ENCODE measurements at regions not wholly inside any gene's neighbourhood (a gene's known extent, or its start where the extent isn't known, plus 50 kb on each side); places are given as distances from the start of the nearest gene placed in this dataset.

GRCh38 chr6:141539617-141540016 lies 593.1 kb upstream of the GJE1 start:
- Histone ChIP-seq H3K9me1 (ENCODE audit: control insufficient read depth, insufficient read depth, low read length) (no peaks in the 10 kb centered on the region), H3K4me2 (ENCODE audit: insufficient read depth, low read length) (no peak overlapping the region), H3K9ac (ENCODE audit: insufficient read depth in 1 of 2, low read depth in 2 of 2, low read length in 2 of 2) (no peak overlapping the region), H4K20me1 (replicated peaks; ENCODE audit: control insufficient read depth, insufficient read depth, low read length) (no peaks in the 10 kb centered on the region), H3K79me2 (ENCODE audit: control insufficient read depth, insufficient read depth, low read length) (no peaks in the 10 kb centered on the region), H3K4me1 (replicated peaks in 1 of 2; ENCODE audit: control insufficient read depth in 2 of 2, insufficient read depth in 2 of 2, low read length in 2 of 2) (no peaks in the 10 kb centered on the region), H2AFZ (ENCODE audit: low read depth, low read length) (no peak overlapping the region), H3K4me3 (no peak overlapping the region), H3K27ac (ENCODE audit: extremely low read depth, low read depth, low read length) (no peak overlapping the region), H3K9me3 (replicated peaks; ENCODE audit: control insufficient read depth, insufficient read depth, low read depth, low read length) (no peaks in the 10 kb centered on the region; the same call in 1 of the 2 replicates), H3K27me3 (ENCODE audit: control insufficient read depth in 2 of 2, insufficient read depth in 2 of 2, low read length in 2 of 2) (no peaks in the 10 kb centered on the region), H3K36me3 (ENCODE audit: control insufficient read depth, insufficient read depth, low read length) (no peaks in the 10 kb centered on the region)
- in situ Hi-C loops (cut with MboI) (no loop called here), intact Hi-C loops (cut with micrococcal nuclease) (no loop called here)
- BruUV-seq (replicated peaks) = no TSS peak
- POLR2A ChIA-PET = no interaction called here
- no peak for TF ChIP-seq CHD1 (IDR thresholded peaks at IDR 0.05; ENCODE audit: low read length)
- TF ChIP-seq ZNF766 (CRISPR knock-in tag; conservative IDR thresholded peaks at IDR 0.05) = no peak
- TF ChIP-seq FOXP4 (CRISPR knock-in tag; IDR thresholded peaks at IDR 0.05; ENCODE audit: borderline replicate concordance) = no peak
- TF ChIP-seq ZNF717 (CRISPR knock-in tag; IDR thresholded peaks at IDR 0.05) = no peak
- TF ChIP-seq TAL1 (IDR thresholded peaks at IDR 0.05) = no peak
- no peak for TF ChIP-seq MECOM (CRISPR knock-in tag; IDR thresholded peaks at IDR 0.05)
- no peak for TF ChIP-seq ZNF184 (CRISPR knock-in tag; IDR thresholded peaks at IDR 0.05)
- no peak for TF ChIP-seq ZNF561 (CRISPR knock-in tag; conservative IDR thresholded peaks at IDR 0.05)
- TF ChIP-seq RBM34 (IDR thresholded peaks at IDR 0.05; ENCODE audit: borderline replicate concordance, insufficient read depth, low read length) = no peak
- WGBS (ENCODE audit: insufficient coverage, low coverage, missing lambda C conversion rate) = 0% methylated on average over 1 of the region's 1 CpG
- DNase-seq (ENCODE audit: extremely low read depth in 1 of 4, low spot score in 3 of 4) (no peak), FAIRE-seq (no peak), ATAC-seq (no peak)
- CTCF ChIA-PET (ENCODE audit: low intra/inter-chr PET ratio) = no interaction called here

Measured in K562 (cell line).